Fibroblast of lung (primary cell): ENCODE measurements at regions not wholly inside any gene's neighbourhood (a gene's known extent, or its start where the extent isn't known, plus 50 kb on each side); places are given as distances from the start of the nearest gene placed in this dataset.

Source experiments
- DNase-seq, 2 donors: peaks; one replicate each; pipeline versions ENCODE4 v3.0.0 to v3.0.0-alpha.2; 2010; ENCODE audit warnings: low read depth in 2 of 2
- H2AFZ ChIP-seq: 2 replicates; pipeline ENCODE4 v1.5.1; 2012; ENCODE audit warnings: low read length, control low read depth, inconsistent platforms
- H3K27ac ChIP-seq: 2 replicates; pipeline ENCODE4 v1.5.1; 2011; ENCODE audit warnings: low read length, control low read depth; ENCODE audit not compliant: insufficient read depth
- H3K27me3 ChIP-seq: 2 replicates; pipeline ENCODE4 v1.5.1; 2011; ENCODE audit warnings: mild to moderate bottlenecking, low read length; ENCODE audit not compliant: control insufficient read depth, insufficient read depth
- H3K36me3 ChIP-seq: 2 replicates; pipeline ENCODE4 v1.5.1; 2011; ENCODE audit warnings: low read length; ENCODE audit not compliant: control insufficient read depth, insufficient read depth
- H3K4me1 ChIP-seq: 2 replicates; pipeline ENCODE4 v1.5.1; 2011; ENCODE audit warnings: low read length; ENCODE audit not compliant: control insufficient read depth, insufficient read depth; ENCODE audit errors: extremely low read depth
- H3K4me2 ChIP-seq: 2 replicates; pipeline ENCODE4 v1.5.1; 2011; ENCODE audit warnings: low read length, control low read depth; ENCODE audit not compliant: insufficient read depth; ENCODE audit errors: extremely low read depth
- H3K4me3 ChIP-seq, 4 experiments: fragments of 200-600 bp in 1 of 4; sonication (generic) in 1 of 4; replicated peaks in 1 of 4; 2 replicates each; pipeline ENCODE4 v1.5.1; 2011 to 2016; ENCODE audit warnings: low read length in 4 of 4, low read depth in 3 of 4, mild to moderate bottlenecking in 3 of 4, control low read depth in 2 of 4, inconsistent platforms in 1 of 4, mixed read lengths in 1 of 4; ENCODE audit not compliant: insufficient read depth in 1 of 4; ENCODE audit errors: control extremely low read depth in 1 of 4
- H3K79me2 ChIP-seq: 2 replicates; pipeline ENCODE4 v1.5.1; 2012; ENCODE audit warnings: mild to moderate bottlenecking, low read length, inconsistent platforms; ENCODE audit not compliant: control insufficient read depth, insufficient read depth
- H3K9ac ChIP-seq: 2 replicates; pipeline ENCODE4 v1.5.1; 2011; ENCODE audit warnings: mild to moderate bottlenecking, low read length, control low read depth; ENCODE audit not compliant: insufficient read depth
- H3K9me3 ChIP-seq: 2 replicates; pipeline ENCODE4 v1.5.1; 2012; ENCODE audit warnings: low read depth, low read length; ENCODE audit not compliant: control insufficient read depth, insufficient read depth
- H4K20me1 ChIP-seq: 2 replicates; pipeline ENCODE4 v1.5.1; 2011; ENCODE audit warnings: low read length; ENCODE audit not compliant: control insufficient read depth, insufficient read depth; ENCODE audit errors: extremely low read depth
- CTCF ChIP-seq, 2 donors: IDR thresholded peaks in 1 of 2; conservative IDR thresholded peaks in 1 of 2; 1 replicate in 1 of 2; 2 replicates in 1 of 2; pipeline ENCODE4 v1.5.1; 2011 to 2012; ENCODE audit warnings: low read length in 2 of 2, control low read depth in 1 of 2, inconsistent platforms in 1 of 2, low read depth in 1 of 2, mild to moderate bottlenecking in 1 of 2
- EZH2 ChIP-seq: IDR thresholded peaks from 2 replicates; pipeline ENCODE4 v1.5.1; 2012; ENCODE audit warnings: low read length, control low read depth, mild to moderate bottlenecking; ENCODE audit errors: missing control alignments

GRCh38 chr10:65328486-65328885, 1597.3 kb upstream of the LRRTM3 start:
- H3K27ac ChIP-seq: no peak overlapping the region

GRCh38 chr10:65335311-65335710, 1590.5 kb upstream of the LRRTM3 start:
- H3K27me3 ChIP-seq: no peaks in the 10 kb centered on the region
- H2AFZ ChIP-seq: no peak overlapping the region
- no peak overlapping the region for H3K27ac ChIP-seq
- no peak overlapping the region for H3K9ac ChIP-seq
- TF ChIP-seq EZH2 (no peak), CTCF (conservative IDR thresholded peaks at IDR 0.05 in 1 of 2, IDR thresholded peaks at IDR 0.05 in 1 of 2; ENCODE audit: low read depth in 1 of 2, low read length in 2 of 2) (no peak)
- H3K4me3 ChIP-seq: no peak overlapping the region
- no peak for DNase-seq
- H3K9me3 ChIP-seq: no peaks in the 10 kb centered on the region
- H3K79me2 ChIP-seq: no peaks in the 10 kb centered on the region
- H3K4me2 ChIP-seq: no peak overlapping the region
- no peaks in the 10 kb centered on the region for H3K4me1 ChIP-seq
- H3K36me3 ChIP-seq: no peaks in the 10 kb centered on the region
- H4K20me1 ChIP-seq: no peaks in the 10 kb centered on the region

More at GRCh38 chr10:65328486-65328885, 1597.3 kb upstream of the LRRTM3 start:
- Histone ChIP-seq H2AFZ (no peak overlapping the region), H3K27me3 (no peaks in the 10 kb centered on the region), H3K9me3 (no peaks in the 10 kb centered on the region), H3K9ac (no peak overlapping the region), H3K36me3 (no peaks in the 10 kb centered on the region), H3K4me2 (no peak overlapping the region), H3K79me2 (no peaks in the 10 kb centered on the region), H3K4me3 (no peak overlapping the region), H3K4me1 (no peaks in the 10 kb centered on the region), H4K20me1 (no peaks in the 10 kb centered on the region)
- DNase-seq: no peak
- TF ChIP-seq CTCF (conservative IDR thresholded peaks at IDR 0.05 in 1 of 2, IDR thresholded peaks at IDR 0.05 in 1 of 2; ENCODE audit: low read depth in 1 of 2, low read length in 2 of 2) (no peak), EZH2 (no peak)

GRCh38 chr10:65340340-65340739, 1585.5 kb upstream of the LRRTM3 start:
- Histone ChIP-seq H3K9ac (no peak overlapping the region), H3K4me3 (no peak overlapping the region), H3K36me3 (no peaks in the 10 kb centered on the region), H2AFZ (no peak overlapping the region), H3K27ac (no peak overlapping the region), H3K9me3 (no peaks in the 10 kb centered on the region), H3K4me1 (no peaks in the 10 kb centered on the region), H3K4me2 (no peak overlapping the region), H4K20me1 (no peaks in the 10 kb centered on the region), H3K27me3 (no peaks in the 10 kb centered on the region), H3K79me2 (no peaks in the 10 kb centered on the region)
- no peak for DNase-seq
- TF ChIP-seq CTCF (conservative IDR thresholded peaks at IDR 0.05 in 1 of 2, IDR thresholded peaks at IDR 0.05 in 1 of 2; ENCODE audit: low read depth in 1 of 2, low read length in 2 of 2): no peak
- no peak for TF ChIP-seq EZH2
